Spinal cord (tissue), 9 donors: ENCODE measurements at regions not wholly inside any gene's neighbourhood (a gene's known extent, or its start where the extent isn't known, plus 50 kb on each side); places are given as distances from the start of the nearest gene placed in this dataset.
"Not testable (repeated sequence)": the region's sequence is repeated elsewhere in the genome, so short reads cannot be mapped to it uniquely, and the experiment has no call there.

Source experiments
- DNase-seq, 6 donors: peaks; one replicate each; pipeline versions ENCODE4 v3.0.0 to v3.0.0-alpha.2; 2013 to 2015; ENCODE audit warnings: low spot score in 6 of 6, low read depth in 4 of 6
- H3K27ac ChIP-seq: one replicate; pipeline ENCODE4 v1.5.1; 2013; ENCODE audit warnings: low read depth, low read length, control low read depth
- H3K27me3 ChIP-seq: one replicate; pipeline ENCODE4 v1.6.1; 2013; ENCODE audit warnings: low read length; ENCODE audit not compliant: control insufficient read depth, insufficient read depth
- H3K36me3 ChIP-seq: one replicate; pipeline ENCODE4 v1.6.1; 2013; ENCODE audit warnings: low read length; ENCODE audit not compliant: control insufficient read depth, insufficient read depth
- H3K4me1 ChIP-seq: one replicate; pipeline ENCODE4 v1.6.1; 2013; ENCODE audit warnings: low read length; ENCODE audit not compliant: control insufficient read depth, insufficient read depth
- H3K4me3 ChIP-seq: one replicate; pipeline ENCODE4 v1.5.1; 2013; ENCODE audit warnings: low read depth, low read length, control low read depth
- H3K9me3 ChIP-seq: one replicate; pipeline ENCODE4 v1.6.1; 2013; ENCODE audit warnings: low read length; ENCODE audit not compliant: control insufficient read depth, insufficient read depth
- WGBS: methylation state at CpG from one replicate; pipeline ENCODE4 v1.1.5; 2013; ENCODE audit warnings: missing lambda C conversion rate; ENCODE audit not compliant: insufficient coverage; 5-methylcytosine and 5-hydroxymethylcytosine counted together
- donor health status: healthy.

DNA sequence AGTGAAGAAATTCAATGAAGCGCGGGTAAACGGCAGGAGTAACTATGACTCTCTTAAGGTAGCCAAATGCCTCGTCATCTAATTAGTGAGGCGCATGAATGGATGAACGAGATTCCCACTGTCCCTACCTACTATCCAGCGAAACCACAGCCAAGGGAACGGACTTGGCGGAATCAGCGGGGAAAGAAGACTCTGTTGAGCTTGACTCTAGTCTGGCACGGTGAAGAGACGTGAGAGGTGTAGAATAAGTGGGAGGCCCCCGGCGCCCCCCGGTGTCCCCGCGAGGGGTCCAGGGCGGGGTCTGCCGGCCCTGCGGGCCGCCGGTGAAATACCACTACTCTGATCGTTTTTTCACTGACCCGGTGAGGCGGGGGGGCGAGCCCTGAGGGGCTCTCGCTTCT is 317.8 kb upstream of the IRS4 start:
- DNase-seq, result peak in 3 of 6 donors; percentile 1 to 43 (median 31)
- not testable (repeated sequence) for H3K27me3 ChIP-seq

DNA sequence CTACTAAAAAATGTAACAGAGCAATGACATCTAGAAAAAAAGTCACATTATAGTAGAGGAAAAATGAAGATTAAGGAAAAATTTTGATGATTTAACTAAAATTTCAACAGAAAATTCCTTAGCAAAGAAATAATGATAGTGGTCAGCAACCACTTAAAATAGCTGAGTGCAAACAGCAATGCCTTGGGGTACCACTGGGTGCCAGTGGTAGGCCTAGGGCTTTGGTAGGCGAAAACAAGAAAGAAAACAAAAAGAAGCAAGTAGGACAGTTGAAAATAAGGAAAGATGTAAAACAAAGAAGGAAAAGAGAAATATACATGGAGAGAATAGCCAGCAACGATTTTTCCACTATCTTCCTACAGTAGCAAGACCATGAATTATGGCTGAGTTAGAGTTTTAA is 313.5 kb upstream of the IRS4 start:
- WGBS, result no CpG with 5 or more reads among the region's 2 CpGs
- DNase-seq, result no peak

More for the DNA sequence above, 317.8 kb upstream of the IRS4 start:
- not testable (repeated sequence) for H3K36me3 ChIP-seq, H3K27ac ChIP-seq, H3K9me3 ChIP-seq, H3K4me1 ChIP-seq, H3K4me3 ChIP-seq
- WGBS, result 79% methylated on average over 15 of the region's 27 CpGs

DNA sequence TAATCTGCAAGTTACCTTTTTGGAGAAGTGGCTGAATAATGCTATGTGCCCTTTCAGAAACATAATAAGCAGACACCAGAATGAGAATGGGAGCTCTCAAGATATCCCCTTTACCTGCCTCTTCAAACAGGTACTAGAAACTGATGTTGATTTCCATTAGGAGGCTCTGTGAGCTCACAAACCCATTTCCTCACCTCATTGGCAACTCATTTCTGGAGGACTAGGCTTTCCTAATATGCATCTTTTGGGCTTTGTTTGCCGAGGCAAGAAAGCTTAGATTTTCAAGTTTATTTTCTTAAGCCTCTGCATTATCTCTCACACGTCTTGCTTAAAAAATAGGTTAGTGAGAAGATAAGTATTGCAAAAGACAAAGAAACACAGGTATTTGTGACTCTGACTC is 313.1 kb upstream of the IRS4 start:
- Histone ChIP-seq H3K4me1 (no peaks in the 10 kb centered on the region), H3K36me3 (no peaks in the 10 kb centered on the region), H3K4me3 (no peak overlapping the region), H3K27ac (no peak overlapping the region), H3K27me3 (no peaks in the 10 kb centered on the region), H3K9me3 (no peaks in the 10 kb centered on the region)
- DNase-seq, result no peak
- WGBS, result no CpG with 5 or more reads among the region's 2 CpGs

More for the DNA sequence above, 313.5 kb upstream of the IRS4 start:
- Histone ChIP-seq H3K9me3 (no peaks in the 10 kb centered on the region), H3K27me3 (no peaks in the 10 kb centered on the region), H3K4me1 (no peaks in the 10 kb centered on the region), H3K36me3 (no peaks in the 10 kb centered on the region), H3K4me3 (no peak overlapping the region), H3K27ac (no peak overlapping the region)

DNA sequence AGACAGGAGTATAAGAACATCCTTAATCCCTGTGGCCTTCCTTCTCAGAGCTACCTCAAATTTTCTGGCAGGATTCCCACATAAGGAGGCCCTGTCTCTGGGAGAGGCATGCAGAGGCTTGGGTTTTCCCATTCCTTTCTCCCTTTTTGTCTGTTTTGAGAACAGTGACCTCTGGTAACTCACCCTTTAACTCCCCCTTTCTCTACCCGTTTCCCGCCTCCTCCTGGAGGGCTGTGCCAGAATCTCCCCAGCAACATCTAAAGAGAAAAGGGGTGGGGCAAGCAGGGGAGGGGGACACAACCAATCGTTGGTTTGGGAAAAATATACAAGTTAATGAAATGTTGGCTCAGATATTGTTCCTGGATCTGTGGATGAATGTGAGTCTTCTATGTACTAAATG is 303.7 kb upstream of the IRS4 start:
- DNase-seq, result no peak
- Histone ChIP-seq H3K27me3 (no peaks in the 10 kb centered on the region), H3K9me3 (no peaks in the 10 kb centered on the region), H3K27ac (no peak overlapping the region), H3K36me3 (no peaks in the 10 kb centered on the region), H3K4me3 (no peak overlapping the region), H3K4me1 (no peaks in the 10 kb centered on the region)
- no CpG with 5 or more reads among the region's 3 CpGs for WGBS

DNA sequence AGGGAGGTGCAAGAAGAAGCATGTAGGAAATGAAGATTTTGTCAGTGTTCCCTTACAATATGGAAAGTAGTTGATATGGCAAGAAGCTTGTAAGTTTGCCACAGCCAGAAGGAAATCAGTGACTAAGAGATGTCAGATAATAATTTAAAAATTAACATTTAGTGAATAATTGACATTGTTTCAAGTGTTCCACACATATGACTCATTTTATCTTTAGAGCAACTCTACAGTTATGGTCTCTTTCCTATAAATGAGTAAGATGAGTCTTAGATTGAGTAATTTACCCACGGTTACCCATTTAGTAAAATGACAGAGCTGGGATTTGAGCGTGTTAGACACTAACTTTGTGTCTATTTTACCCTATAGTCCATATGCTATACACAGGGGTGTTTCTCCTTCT is 300.3 kb upstream of the IRS4 start:
- Histone ChIP-seq H3K27ac (no peak overlapping the region), H3K9me3 (no peaks in the 10 kb centered on the region), H3K4me3 (no peak overlapping the region), H3K36me3 (no peaks in the 10 kb centered on the region), H3K27me3 (no peaks in the 10 kb centered on the region), H3K4me1 (no peaks in the 10 kb centered on the region)
- no CpG with 5 or more reads among the region's 2 CpGs for WGBS
- DNase-seq, result no peak

DNA sequence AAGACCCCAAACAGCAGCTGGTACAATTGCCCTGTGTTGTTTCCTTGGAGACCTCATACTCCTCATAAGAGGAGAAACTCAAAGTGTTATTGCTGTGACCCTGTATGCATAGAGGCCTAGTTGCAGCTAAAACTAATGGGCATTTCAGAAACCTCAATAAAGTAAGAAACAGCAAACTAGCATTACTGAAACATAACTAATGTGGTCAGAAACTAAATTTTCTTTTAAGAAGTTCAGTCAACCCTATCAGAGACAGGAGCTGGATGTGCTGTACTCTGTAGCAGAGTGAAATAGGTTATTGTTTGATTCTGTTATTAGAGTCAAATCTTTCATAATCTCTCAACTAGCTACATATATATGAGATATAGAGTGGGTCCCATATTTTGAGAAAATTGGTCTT is 257.5 kb upstream of the IRS4 start:
- H3K4me3 ChIP-seq, result no peak overlapping the region
- H3K4me1 ChIP-seq, result no peaks in the 10 kb centered on the region
- no peaks in the 10 kb centered on the region for H3K36me3 ChIP-seq
- H3K27ac ChIP-seq, result no peak overlapping the region
- H3K27me3 ChIP-seq, result no peaks in the 10 kb centered on the region
- no peaks in the 10 kb centered on the region for H3K9me3 ChIP-seq
- no peak for DNase-seq

DNA sequence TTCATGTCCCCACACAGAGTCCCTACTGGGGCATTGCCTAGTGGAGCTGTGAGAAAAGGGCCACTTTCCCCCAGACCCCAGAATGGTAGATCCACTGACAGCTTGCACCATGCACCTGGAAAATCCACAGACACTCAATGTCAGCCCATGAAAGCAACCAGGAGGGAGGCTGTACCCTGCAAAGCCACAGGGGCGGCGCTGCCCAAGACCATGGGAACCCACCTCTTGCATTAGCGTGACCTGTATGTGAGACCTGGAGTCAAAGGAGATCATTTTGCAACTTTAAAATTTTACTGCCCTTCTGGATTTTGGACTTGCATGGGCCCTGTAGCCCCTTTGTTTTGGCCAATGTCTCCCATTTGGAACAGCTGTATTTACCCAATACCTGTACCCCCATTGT is 236.5 kb upstream of the IRS4 start:
- not testable (repeated sequence) for H3K27me3 ChIP-seq, H3K9me3 ChIP-seq, H3K36me3 ChIP-seq, H3K4me3 ChIP-seq, H3K4me1 ChIP-seq, H3K27ac ChIP-seq, DNase-seq
- 75% methylated on average over 3 of the region's 3 CpGs for WGBS

DNA sequence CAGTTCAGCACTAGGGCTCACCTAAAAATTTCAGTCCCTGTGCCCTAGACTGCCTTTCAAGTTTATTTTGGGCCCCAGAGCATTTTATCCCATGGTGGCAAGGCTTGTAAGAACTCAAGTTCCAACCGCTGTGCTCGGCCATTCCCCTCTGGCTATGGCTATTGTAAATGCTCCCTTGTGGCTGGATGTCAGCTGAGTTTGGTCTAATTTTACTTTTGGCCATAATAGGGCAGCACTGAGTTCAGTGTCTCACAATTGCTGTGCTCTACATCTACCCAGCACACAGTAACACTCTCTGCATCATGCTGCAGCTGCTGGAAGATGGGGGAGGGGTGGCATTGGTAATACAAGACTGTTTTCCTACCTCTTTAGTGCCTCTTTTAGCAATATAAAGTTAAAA is 210.8 kb upstream of the IRS4 start:
- no peak for DNase-seq
- WGBS, result 73% methylated on average over 2 of the region's 2 CpGs

DNA sequence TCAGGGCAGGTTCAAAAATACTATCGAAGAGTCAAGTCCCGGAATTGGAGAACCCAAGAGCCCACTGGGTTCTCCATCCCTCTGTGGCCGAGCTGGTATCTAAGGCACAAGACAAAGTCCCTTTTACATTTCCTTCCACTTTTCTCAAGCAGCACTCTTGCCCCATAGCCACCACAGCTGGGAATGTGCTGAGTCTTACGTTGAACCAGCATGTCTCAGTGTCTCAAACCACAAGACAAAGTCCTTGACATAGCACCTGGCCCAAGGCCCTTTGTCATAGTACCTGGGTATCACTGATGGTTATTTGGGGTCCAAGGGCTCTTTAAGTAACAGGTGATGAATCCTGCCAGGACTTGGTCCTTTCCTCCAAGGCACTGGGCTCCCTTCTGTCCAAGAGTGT is 210.2 kb upstream of the IRS4 start:
- no peaks in the 10 kb centered on the region for H3K4me1 ChIP-seq
- no peak for DNase-seq
- H3K4me3 ChIP-seq, result no peak overlapping the region
- no peaks in the 10 kb centered on the region for H3K36me3 ChIP-seq
- 85% methylated on average over 3 of the region's 4 CpGs for WGBS
- peaks cover 5% of the 10 kb centered on the region for H3K27me3 ChIP-seq
- H3K27ac ChIP-seq, result no peak overlapping the region
- no peaks in the 10 kb centered on the region for H3K9me3 ChIP-seq

More for the DNA sequence above, 210.8 kb upstream of the IRS4 start:
- Histone ChIP-seq H3K4me1 (no peaks in the 10 kb centered on the region), H3K4me3 (no peak overlapping the region), H3K27me3 (peaks cover 5% of the 10 kb centered on the region), H3K27ac (no peak overlapping the region), H3K36me3 (no peaks in the 10 kb centered on the region), H3K9me3 (no peaks in the 10 kb centered on the region)

DNA sequence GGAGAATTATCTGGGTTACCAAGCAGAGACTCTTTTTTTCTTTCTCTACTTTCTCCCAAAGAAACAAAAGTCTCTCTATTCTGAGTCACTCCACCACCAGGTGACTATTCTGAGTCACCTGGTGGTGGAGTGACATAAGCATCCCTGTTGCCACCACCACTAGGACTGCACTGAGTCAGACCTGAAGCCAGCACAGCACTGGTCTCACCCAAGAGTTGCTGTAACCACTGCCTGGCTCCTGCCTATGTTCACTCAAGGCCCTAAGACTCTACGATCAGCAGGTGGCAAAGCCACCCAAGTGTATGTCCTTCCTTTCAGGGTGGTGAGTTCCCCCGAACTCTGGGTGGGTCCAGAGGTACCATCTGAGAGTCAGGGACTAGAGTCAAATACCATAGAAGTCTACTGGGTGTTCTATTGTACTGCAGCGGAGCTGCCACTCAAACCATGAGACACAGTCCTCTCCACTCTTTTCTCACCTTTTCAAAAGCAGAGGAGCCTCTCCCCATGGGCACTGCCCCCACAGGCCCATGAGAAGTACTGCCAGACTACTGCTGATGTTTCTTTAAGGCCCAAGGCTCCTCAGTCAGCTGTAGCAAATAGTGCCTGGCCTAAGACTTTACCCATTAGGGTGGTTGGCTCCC is 209.6 kb upstream of the IRS4 start:
- WGBS, result 74% methylated on average over 3 of the region's 3 CpGs
- no peak for DNase-seq
- Histone ChIP-seq H3K27ac (no peak overlapping the region), H3K27me3 (peaks cover 5% of the 10 kb centered on the region), H3K36me3 (no peaks in the 10 kb centered on the region), H3K9me3 (no peaks in the 10 kb centered on the region), H3K4me1 (no peaks in the 10 kb centered on the region), H3K4me3 (no peak overlapping the region)
